Fibroblast of upper back skin (primary cell): ENCODE measurements at regions not wholly inside any gene's neighbourhood (a gene's known extent, or its start where the extent isn't known, plus 50 kb on each side); places are given as distances from the start of the nearest gene placed in this dataset.
A peak's percentile ranks its signal among the peaks of the same experiment; 100 is the strongest.

ENCODE experiments used
- DNase-seq: peaks from one replicate; pipeline ENCODE4 v3.0.0-alpha.2; 2013

DNA sequence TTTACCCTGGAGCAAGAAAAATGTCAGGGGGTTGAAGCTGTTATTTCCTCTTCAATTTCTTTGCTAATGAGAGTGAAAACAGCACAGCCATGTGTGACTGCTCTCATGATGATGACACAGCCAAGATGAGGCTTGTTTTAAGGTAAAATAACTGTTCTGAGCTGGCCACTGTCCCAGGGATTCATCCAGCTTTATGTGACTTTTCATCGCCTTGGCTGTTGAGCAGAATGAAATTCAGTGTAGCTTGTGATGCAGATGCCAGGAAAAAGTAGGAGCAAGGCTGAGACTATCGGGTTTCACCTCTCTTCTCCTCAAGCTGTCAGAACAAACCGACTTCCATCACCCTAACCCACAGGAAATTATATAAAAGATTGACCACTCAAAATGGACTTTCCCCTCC, 361.8 kb upstream of the CDH5 start:
- DNase-seq, result peak; percentile 85

GRCh38 chr16:66003201-66003600, 363.3 kb upstream of the CDH5 start:
- no peak for DNase-seq

DNA sequence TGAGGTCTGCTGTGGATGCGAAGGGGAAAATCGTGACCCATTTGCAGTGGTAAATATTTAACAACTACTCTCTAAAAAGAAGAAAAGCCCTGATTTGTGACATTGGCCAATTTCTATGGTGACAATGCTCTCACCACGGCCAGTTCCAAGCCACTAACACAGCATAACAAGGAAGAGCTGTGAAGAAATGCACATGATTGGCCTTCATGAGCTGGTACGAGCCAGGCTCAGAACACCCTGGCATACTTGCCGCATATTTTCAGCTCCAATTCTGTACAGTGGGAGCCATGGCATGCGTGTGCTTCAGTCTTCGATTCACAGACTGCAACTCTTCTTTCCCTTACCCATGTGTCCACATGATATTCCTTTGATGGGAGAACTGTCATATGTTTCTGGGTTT, 363.9 kb upstream of the CDH5 start:
- DNase-seq, result no peak

DNA sequence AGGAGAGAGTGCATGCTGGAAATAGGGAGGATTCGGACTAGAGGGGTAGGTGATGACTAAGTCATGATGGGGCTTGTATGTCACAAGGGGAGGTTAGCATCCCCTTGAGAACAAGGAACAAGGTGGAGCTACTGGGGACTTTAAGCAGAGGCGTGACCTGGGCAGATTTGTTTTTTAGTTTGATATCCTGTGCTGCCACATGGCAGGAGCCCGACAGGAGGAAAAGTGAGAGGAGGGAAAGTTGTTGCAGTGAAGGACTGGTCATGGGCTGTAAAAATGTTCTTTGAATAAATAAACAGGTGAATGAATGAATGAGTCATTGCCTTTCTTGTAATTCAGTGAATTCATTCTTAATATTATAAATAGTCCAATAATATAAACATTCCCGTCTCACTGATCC, 365.1 kb upstream of the CDH5 start:
- no peak for DNase-seq

GRCh38 chr16:65998443-65998842, 368.0 kb upstream of the CDH5 start:
- DNase-seq, result no peak

GRCh38 chr16:65994291-65994690, 372.2 kb upstream of the CDH5 start:
- DNase-seq, result peak; percentile 31

DNA sequence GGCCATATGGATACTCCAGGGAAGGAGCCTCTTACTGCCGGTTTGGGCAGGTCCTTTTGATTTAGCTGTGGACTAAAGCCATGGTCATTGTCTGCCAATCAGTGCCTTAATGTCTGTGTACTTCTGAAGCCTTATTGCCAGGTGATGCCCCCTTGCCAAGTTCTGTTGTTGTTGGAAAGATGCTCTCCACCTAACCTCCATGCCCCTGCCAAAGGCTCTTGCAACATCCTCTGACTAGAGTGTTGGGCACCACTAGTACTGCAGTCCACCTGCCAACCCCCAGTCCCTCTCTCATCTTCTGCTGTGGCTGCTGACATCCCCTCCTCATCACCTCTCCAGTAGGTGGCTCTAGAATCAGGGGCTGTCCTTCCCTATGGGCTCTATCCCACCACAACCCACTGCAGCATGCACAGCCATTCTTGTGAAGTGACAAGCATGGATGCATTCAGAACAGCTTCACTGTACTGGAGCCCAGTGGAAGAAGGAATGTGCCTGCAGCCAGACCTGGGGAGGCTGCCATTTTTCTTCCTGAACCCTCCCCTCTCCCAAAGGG, 375.3 kb upstream of the CDH5 start:
- no peak for DNase-seq

GRCh38 chr16:65989861-65990604, 376.5 kb upstream of the CDH5 start:
- DNase-seq, result no peak

DNA sequence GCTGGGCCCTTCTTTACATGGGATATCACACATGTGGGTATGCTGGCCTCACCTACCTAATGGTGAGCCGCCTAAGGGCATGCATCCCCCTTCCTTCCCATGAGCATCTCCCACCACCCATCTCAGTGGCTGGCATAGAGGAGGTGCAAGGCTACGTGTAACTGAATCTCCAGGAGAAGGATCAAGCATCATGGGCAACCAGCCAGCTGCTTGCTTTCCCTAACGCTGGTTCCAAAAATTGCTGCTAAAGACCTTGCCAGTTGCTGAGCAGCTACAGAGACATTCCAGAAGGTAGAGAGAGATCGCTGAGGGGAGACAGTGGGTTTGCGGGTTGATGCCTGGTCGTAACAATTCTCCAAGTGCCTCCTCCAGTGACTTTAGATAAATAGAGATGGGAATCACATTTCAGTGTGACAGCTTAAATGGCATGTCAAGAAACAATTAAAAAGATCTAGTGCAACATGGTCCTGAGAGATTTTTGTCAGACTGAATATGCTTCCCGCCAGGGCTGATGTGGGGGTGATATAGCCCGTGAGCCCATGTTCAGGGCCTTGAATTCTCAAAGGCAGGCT, 378.4 kb upstream of the CDH5 start:
- DNase-seq, result no peak

- no peak for DNase-seq
Measured at GRCh38 chr16:65984296-65984695, 382.2 kb upstream of the CDH5 start.

GRCh38 chr16:65981057-65981456, 385.4 kb upstream of the CDH5 start:
- DNase-seq, result no peak

GRCh38 chr16:65975049-65975708, 391.3 kb upstream of the CDH5 start:
- DNase-seq, result peak; percentile 83

GRCh38 chr16:65967376-65967775, 399.1 kb upstream of the CDH5 start:
- peak; percentile 67 for DNase-seq

DNA sequence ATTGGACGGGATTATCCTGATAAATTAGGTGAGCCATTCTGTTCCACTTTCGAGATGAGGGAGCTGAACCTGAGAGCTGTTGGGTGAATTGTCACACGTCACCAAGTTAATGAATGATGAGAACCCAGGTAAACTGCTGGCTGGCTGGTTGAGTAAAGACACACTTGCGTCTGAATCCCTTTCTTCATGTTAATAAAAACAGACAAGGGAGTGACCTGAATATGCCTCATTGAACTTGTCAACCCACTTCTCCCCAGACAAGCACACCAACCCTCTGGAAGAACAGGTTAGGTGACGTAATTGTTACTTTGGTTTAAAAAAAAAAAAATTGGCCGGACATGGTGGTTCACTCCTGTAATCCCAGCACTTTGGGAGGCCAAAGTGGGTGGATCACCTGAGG, 400.9 kb upstream of the CDH5 start:
- DNase-seq, result no peak

- DNase-seq, result no peak
Measured at GRCh38 chr16:65964752-65965151, 401.7 kb upstream of the CDH5 start.

DNA sequence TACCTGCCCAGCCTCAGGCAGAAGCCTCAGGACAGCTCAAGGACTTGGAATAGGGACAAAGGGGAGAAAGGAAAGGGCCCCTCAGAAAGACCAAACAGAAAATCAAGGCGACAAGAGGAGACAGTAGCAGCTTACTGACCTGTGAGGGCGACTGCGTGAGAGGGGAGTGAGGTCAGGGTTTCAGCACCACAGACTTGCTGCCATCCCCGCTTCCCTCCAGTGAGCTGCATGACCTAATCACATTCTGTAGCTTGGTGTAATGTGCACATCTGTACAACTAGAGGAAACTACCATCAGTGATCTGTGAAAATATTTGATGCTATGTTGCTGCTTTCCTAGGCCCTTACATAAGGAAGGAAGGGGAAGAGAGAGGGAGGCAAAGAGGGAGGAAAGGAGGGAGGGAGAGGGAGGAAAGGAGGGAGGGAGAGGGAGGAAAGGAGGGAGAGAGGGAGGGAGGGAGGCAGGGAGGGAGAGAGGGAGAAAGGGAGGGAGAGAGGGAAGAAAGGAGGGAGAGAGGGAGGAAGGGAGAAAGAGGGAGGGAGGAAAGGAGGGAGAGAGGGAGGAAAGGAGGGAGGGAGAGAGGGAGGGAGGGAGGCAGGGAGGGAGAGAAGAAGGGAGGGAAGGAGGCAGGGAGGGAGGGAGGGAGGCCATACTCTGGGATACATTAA, 404.9 kb upstream of the CDH5 start:
- peak; percentile 22 for DNase-seq

DNA sequence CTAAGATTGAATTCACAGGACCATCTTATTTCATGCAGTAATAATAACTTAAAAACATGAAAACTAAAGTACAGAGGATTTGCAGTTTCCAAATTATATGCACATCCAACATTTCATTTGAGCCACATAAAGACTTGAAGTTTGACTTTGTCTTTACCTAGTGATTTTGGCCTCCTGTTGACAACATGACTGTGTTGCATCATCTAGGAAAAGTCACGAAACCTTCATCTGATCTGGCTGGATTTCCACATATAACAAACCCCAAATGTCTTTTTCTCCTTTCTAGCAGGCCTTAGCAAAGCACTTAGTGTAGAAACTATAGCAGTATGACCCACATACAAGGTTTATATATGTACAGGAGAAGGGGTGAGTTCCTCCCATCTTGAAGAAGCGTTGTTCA, 406.5 kb upstream of the CDH5 start:
- DNase-seq, result peak; percentile 9

DNA sequence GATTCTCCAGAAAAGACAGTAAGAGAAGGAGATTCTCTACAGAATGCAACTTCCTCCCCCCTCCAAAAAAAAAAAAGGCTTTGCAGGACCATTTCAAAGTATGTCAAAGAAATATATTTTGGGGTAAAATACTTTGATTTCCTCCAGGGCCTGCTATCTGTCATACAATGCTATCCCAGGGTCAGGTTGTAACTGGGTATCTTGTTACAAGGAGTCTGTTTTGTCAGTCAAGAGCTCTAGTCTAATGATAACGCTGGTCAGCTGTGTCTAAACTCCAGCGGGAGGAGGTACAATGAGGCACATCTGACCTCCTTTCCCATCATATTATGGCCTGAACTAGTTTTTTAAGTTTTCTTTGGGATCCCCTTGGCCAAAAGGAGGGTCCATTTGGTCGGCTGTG, 408.4 kb upstream of the CDH5 start:
- no peak for DNase-seq

DNA sequence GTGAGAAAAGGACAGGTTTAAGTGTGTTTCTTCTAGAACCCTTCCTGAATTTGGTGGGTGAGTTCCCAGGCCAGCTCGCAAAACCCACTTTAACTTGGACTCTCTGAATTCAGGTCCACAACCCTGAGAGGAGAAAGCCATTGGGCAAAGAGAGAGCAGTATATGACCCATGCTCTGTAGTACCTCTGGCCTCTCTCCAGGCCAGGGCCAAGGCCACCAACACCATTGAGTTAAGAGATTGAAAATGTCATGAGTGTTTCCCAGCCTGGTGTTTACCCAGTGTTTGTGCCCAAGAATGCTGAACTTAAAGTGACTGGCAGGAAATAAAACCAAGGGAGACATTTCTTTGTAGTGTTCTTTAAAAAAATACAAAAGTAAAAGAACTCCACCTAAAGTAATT, 410.4 kb upstream of the CDH5 start:
- no peak for DNase-seq

- DNase-seq, result no peak
Measured at GRCh38 chr16:65954446-65954845, 412.0 kb upstream of the CDH5 start.

GRCh38 chr16:65950211-65950610, 416.3 kb upstream of the CDH5 start:
- DNase-seq, result peak; percentile 5

GRCh38 chr16:65948361-65948760, 418.1 kb upstream of the CDH5 start:
- no peak for DNase-seq

DNA sequence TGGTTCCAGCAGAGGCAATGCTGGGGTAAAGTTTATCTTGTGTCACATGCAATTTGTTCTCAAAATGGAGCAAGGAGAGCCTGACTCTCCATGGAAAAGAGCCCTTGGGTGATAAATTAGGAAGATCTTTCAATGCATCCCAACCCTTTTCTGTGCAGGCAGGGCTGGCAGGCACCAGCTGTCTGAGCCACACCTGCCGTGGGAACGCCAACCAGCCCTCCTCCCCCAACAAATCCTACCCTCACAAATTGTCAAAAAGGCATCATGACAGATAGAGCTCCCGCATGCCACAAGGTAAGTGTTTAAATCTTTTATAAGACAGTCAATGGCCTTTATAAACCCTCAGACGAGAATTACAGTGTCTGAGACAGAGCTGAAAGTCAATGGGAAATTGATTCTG, 418.5 kb upstream of the CDH5 start:
- DNase-seq, result no peak

DNA sequence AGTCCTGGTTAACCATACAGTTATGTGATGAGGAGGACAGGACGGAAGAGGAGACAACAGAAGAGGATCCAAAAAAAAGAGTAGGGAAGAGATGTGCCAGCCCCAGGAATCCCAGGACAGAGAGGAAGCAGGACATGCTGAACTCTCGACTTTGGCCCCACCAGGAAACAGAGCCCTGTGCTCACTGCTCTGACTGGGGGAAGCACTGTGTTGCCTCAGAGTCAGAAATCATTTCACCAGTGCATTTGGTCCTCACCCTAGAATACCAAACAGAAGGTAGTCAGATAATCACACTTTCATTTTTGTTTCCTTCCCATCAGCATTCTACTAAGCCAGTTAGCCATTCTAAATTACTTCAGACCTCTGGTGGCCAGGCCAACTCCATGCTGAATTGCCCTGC, 421.0 kb upstream of the CDH5 start:
- no peak for DNase-seq
